ENCODE measurements at regions not wholly inside any gene's neighbourhood (a gene's known extent, or its start where the extent isn't known, plus 50 kb on each side); places are given as distances from the start of the nearest gene placed in this dataset.
"Not testable (repeated sequence)": the region's sequence is repeated elsewhere in the genome, so short reads cannot be mapped to it uniquely, and the experiment has no call there.

DNA sequence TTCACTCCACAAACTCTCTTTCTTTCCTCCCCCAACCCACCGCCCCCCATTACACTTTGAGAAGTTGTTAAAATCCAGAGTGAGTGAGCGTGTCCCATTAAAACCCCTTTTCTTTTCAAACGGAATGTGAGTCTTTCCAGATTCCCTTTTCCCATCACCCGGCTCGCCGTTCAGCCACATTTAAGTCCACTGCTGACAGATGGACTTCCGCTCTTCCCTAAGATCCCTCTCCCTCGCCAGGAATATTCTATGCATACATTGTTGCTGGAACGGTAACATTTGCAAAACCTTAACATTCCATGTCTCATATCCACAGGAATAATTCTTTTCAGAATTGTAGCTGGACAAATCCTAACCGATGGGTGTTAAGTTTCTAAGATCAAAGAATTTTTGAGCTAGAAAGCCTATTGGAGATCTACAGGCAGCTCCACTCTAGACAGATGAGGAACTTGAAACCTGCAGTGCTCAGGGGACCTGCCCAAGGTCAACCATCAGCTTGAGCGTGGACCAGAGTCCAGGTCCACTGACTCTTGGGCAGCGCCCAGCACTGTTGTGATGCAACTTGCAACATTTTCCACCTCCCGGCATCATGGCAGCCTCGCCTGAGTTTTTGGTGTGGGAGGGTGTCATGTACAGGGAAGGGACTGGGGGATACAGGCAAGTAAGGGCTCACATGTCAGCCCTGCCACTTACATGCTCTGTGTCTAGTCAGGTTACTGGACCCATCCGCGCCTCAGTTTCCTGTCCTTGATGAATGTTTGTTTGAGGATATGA, 500.1 kb downstream of the CCDC171 start:
- no peak for FAIRE-seq
- no peak for DNase-seq (ENCODE audit: low spot score in 2 of 2)

GRCh38 chr9:16057541-16057940, 504.7 kb downstream of the CCDC171 start:
- FAIRE-seq = no peak
- DNase-seq (ENCODE audit: low spot score in 2 of 2) = no peak

GRCh38 chr9:16058131-16058549, 505.3 kb downstream of the CCDC171 start:
- FAIRE-seq = no peak
- no peak for DNase-seq (ENCODE audit: low spot score in 2 of 2)

DNA sequence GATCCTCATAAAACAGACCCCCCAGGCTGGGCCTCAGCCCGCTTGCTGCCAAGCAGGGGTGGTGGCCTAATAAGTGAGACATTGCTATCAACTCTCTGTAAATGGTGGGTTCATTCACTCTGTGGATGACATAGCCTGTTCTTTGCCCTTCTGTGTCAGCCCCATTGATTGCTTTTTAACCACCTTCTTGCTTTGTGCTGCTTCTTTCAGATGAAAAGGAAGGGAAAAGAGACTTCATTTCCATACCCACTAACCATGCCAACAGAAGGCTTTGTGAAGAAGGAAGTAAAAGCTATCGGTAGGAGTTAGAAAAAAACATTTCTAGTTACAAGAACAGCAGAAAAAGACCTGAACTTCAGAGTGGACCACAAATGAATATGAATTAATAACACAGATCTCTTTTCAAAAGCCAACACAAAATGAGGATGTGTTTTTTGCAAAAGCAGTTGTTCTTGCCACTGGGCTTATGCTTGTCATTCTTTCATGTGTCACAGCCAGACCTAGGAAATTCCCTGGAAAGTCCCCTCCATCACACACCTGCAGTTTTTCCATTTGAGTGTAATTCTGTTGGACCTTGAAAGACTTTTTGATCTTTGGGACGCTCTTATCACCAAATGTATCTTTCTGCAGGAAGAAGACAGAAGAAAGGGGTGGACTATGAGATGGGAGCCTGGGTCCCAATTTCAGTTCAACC, 507.7 kb downstream of the CCDC171 start:
- no peak for FAIRE-seq
- no peak for DNase-seq (ENCODE audit: low spot score in 2 of 2)

GRCh38 chr9:16062542-16063240, 509.8 kb downstream of the CCDC171 start:
- DNase-seq (ENCODE audit: low spot score in 2 of 2) = no peak
- no peak for FAIRE-seq

DNA sequence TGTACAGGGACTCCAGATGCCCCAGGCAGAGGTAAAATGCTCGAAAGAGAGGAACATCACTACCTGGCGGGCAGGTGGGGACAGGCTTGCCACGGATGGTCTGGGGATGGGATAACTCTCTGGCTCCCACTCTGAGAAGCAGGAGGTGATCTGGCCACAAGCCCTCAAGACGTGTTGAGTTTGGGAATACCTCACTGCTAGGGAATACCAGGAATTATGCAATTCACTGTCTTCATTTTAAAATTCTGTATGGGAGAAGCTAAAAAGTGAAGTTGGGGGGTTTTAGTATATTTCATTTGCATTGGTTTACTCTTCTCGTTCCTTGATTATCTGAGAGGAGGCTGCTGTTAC, 510.4 kb downstream of the CCDC171 start:
- DNase-seq (ENCODE audit: low spot score in 2 of 2) (no peak), FAIRE-seq (no peak)

GRCh38 chr9:16064771-16065170, 511.9 kb downstream of the CCDC171 start:
- FAIRE-seq (no peak), DNase-seq (ENCODE audit: low spot score in 2 of 2) (no peak)

DNA sequence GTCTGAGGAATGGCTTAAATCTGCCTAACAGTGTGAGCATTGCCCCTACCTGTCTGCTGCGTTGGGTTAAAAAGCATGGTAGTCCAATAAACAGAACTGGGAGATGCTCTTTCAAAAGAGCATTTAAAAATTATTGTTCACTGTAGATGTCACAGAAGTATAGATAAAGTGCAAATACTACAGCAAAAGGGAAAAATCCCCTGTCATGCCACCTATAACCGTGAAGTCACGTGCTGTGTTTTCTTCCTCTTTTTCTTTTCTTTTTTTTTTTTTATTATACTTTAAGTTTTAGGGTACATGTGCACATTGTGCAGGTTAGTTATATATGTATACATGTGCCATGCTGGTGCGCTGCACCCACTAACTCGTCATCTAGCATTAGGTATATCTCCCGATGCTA, 513.4 kb downstream of the CCDC171 start:
- not testable (repeated sequence) for FAIRE-seq

DNA sequence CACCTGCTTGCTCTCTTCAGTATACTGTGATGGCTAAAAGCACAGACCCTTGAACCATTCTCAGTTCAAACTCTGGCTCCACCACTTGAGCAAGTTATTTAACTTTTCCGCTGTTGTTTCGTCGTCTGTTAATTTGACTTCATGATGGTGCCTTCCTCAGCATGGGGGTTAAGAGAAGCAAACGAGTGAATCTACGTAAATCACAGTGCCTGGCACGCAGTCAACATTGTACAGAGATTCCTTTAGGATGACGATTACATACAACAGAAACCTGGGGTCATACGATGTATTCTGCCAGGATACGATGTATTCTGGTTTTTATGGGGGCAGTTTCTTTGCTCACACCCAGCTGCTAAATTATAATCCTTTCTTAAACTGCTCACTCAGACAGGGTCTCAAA, 515.6 kb downstream of the CCDC171 start:
- no peak for DNase-seq (ENCODE audit: low spot score in 2 of 2)
- no peak for FAIRE-seq

More for the DNA sequence above, 513.4 kb downstream of the CCDC171 start:
- DNase-seq (ENCODE audit: low spot score in 2 of 2) = not testable (repeated sequence)

GRCh38 chr9:16069249-16069648, 516.4 kb downstream of the CCDC171 start:
- DNase-seq (ENCODE audit: low spot score in 2 of 2) (no peak), FAIRE-seq (no peak)

DNA sequence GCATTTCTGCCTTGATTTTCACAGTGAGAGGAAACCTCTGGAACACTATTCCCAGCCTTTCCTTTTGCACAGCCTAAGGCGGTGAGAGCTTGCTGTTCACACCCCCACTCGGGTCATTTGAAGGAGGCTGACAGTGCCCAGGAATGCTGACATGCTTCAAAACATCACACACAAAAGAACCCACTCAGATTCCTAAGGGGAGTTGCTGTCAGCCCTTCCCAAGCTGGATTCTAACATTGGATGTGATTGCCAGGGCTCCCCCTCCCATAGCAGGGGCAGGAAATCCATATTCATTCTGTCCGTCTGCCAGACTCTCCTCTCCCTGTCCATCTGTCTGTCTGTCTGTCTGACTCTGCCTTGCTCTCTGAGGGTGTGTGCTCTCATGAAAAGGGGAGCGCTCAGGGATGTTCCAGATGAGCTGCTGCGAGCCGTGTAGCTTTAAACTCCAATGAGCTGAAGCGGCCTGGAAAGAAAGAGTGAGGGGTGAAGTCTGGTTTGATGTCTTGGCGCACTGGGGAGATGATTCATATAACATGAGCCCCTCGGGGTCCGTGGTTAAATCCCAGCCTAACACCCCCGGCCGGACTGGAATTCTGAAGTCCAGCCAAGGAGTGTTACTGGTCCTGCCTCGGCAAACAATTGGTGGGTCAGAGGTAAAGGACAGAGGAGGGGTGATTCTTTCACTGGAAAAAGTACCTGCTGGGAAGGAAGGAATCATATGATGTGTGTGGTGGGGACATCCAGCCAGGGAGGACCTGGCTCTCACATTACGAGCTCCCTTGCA, 517.0 kb downstream of the CCDC171 start:
- FAIRE-seq (no peak), DNase-seq (ENCODE audit: low spot score in 2 of 2) (no peak)

DNA sequence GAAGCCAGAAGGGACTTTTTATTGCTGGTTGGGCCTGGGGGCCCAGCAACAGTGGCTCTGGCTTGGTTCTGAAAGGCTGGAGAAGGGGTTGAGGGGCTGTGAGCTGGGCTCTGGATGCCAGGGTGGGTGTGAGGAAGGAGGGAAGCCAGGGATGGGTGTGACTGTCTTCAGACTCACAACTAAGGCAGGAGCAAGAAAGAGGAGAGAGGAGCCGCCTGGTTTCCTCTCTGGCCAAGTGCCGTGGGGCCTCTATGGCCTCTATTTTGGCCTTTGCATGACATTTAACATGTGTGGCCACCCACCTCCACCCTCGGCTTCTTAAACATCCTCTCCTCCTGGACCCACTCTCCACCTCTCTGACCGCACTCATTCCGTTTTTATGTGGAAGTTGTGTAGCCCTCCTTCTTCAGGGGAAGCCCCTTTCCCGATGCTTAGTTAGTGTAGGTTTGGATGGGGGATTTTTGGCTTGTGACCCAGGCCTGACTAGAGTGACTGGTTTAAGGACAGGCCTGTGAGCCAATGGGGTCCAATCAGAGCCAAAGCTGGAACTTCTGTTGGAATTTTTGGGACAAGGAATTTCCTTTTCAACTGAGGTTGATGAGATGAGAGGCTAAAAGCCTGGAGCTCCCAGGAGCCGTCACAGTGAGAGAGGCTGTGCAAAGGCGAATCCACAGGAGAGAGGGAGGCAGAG, 517.8 kb downstream of the CCDC171 start:
- no peak for DNase-seq (ENCODE audit: low spot score in 2 of 2)

DNA sequence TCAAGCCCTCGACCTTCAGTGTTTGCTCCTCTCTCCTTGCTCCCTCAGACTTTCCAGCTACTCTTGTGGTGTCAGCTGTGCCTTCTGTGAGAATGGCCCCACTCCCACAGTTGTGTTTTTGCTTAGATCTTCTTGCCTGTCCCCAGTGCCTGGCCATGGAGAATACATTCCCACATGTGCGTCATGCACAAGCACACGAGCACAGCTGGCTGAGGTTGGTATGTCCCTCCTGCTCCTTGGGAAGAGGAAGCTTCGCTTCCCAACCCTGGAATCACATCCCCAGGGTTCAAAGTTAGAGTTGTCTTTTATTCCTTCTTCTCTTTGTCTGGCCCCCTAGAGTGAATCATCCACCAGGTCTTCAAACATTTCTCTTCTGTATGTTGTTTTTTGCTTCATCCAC, 518.6 kb downstream of the CCDC171 start:
- DNase-seq (ENCODE audit: low spot score in 2 of 2) (no peak), FAIRE-seq (no peak)

More for the DNA sequence above, 517.8 kb downstream of the CCDC171 start:
- no peak for FAIRE-seq

DNA sequence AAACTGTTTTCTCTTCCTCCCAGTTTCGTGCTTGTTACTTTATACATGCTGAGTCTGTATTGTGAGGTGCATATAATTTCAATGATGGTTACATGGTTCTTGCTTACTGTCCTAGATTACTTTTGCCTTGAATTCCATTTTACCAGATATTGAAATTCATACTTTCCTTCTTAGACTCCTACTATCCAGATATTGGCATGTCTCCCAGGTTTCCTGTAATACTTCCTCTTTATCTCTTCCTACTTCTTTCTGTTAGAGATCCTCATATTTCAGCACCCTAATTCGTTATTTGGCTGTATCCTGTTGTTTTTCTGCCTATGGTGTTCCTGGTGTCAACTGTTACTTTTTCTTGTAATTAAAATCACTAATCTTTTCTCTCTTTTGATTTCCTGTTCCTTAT, 522.1 kb downstream of the CCDC171 start:
- DNase-seq (ENCODE audit: low spot score in 2 of 2) = no peak
- no peak for FAIRE-seq

GRCh38 chr9:16075696-16076095, 522.9 kb downstream of the CCDC171 start:
- FAIRE-seq = no peak
- no peak for DNase-seq (ENCODE audit: low spot score in 2 of 2)

GRCh38 chr9:16076511-16076910, 523.7 kb downstream of the CCDC171 start:
- DNase-seq (ENCODE audit: low spot score in 2 of 2) = no peak
- FAIRE-seq = no peak

- no peak for FAIRE-seq
- DNase-seq (ENCODE audit: low spot score in 2 of 2) = no peak
These were observed 530.0 kb downstream of the CCDC171 start for GRCh38 chr9:16082796-16083195.

DNA sequence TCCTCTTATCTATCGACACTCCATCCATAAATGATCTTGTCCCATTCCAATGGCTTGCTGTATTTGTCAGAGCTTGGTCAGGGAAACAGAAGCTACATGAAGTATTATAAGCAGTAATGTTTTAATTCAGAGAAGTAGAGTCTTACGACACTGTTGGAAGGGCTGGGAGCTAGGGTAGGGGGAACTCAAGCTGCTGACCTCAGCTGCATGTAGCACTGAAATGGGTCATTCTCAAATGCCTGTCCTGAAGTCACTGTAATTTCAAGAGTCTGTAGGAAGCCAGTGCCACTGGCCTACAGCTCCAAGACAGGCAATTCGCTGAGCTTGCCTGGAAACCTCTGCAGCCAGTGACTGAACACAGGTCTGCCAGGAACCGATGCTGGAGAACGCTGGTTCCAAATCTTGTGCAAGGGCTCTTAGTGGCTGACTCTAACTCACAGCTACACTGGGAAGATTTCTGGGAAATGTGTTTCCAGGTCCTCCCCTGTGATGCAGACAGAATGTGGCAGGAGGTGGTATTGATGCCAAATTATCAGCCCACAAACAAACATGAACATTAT, 532.4 kb downstream of the CCDC171 start:
- no peak for FAIRE-seq
- no peak for DNase-seq (ENCODE audit: low spot score in 2 of 2)

GRCh38 chr9:16090907-16091629, 538.2 kb downstream of the CCDC171 start:
- FAIRE-seq (no peak), DNase-seq (ENCODE audit: low spot score in 2 of 2) (no peak)

Measured in frontal cortex (tissue), 3 donors.